HG02610 (cell line): ENCODE measurements at regions not wholly inside any gene's neighbourhood (a gene's known extent, or its start where the extent isn't known, plus 50 kb on each side); places are given as distances from the start of the nearest gene placed in this dataset.
"Not testable (repeated sequence)": the region's sequence is repeated elsewhere in the genome, so short reads cannot be mapped to it uniquely, and the experiment has no call there.

Source experiments
- ATAC-seq: cut with Tn5 transposase; IDR thresholded peaks from one replicate; pipeline ENCODE4 v1.9.1; 2021; ENCODE audit warnings: mild to moderate bottlenecking, moderate library complexity; ENCODE audit not compliant: unreplicated experiment

DNA sequence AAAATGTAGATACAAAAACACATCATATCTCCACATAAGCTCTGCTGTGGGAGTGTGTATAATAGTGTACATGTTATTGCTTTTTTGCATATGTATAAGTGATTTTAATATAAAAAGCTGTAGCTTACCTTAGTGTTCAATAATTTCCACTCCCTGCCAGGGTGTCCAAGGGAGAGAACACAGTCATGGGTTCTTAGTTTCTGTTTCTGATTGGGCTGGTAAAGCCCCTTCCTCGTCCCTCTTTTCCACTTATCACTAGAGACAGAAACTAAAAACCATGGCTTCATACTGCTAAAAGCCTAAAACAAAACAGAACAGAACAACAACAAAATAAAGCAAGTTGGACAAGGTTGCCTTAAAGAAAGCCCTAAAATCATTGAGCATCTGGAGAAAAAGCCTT, 74.4 kb upstream of the S1PR3 start:
- no peak for ATAC-seq

- no peak for ATAC-seq
Observed at GRCh38 chr9:88917375-88917774, 73.9 kb upstream of the S1PR3 start.

DNA sequence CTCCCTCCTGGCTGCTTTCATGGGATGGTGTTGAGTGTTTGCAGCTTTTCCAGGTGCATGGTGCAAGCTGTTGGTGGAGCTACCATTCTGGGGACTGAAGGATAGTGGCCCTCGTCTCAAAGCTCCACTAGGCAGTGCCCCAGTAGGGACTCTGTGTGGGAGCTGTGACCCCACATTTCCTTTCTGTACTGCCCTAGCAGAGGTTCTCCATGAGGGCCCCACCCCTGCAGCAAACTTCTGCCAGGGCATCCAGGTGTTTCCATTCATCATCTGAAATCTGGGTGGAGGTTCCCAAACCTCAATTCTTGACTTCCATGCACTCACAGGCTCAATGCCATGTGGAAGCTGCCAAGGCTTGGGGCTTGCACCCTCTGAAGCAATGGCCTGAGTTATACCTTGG, 72.7 kb upstream of the S1PR3 start:
- not testable (repeated sequence) for ATAC-seq

DNA sequence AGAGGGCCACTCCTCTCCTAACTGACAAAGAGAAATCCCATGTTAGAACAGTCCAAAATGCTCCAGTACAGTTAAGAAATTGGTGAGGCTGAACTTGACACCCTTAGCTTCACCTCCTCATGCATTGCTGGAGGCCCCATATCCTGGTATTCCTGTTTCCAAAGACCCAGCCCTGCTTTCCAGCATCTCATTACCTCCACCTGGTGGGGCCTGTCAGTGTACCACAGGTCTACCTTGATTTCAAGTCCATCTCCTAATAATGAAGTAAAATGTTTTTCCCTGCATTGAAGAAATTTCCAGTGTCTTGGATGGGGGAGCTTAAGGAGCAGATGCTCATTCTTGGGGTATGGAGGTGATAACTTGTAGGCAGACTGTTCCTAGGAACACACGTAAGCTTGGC, 70.6 kb upstream of the S1PR3 start:
- ATAC-seq: no peak

- no peak for ATAC-seq
Observed at GRCh38 chr9:88922091-88922490, 69.2 kb upstream of the S1PR3 start.

- no peak for ATAC-seq
Observed at GRCh38 chr9:88923092-88923491, 68.2 kb upstream of the S1PR3 start.

GRCh38 chr9:88923653-88924288, 67.5 kb upstream of the S1PR3 start:
- ATAC-seq: no peak

- no peak for ATAC-seq
Observed at GRCh38 chr9:88925481-88925880, 65.8 kb upstream of the S1PR3 start.

DNA sequence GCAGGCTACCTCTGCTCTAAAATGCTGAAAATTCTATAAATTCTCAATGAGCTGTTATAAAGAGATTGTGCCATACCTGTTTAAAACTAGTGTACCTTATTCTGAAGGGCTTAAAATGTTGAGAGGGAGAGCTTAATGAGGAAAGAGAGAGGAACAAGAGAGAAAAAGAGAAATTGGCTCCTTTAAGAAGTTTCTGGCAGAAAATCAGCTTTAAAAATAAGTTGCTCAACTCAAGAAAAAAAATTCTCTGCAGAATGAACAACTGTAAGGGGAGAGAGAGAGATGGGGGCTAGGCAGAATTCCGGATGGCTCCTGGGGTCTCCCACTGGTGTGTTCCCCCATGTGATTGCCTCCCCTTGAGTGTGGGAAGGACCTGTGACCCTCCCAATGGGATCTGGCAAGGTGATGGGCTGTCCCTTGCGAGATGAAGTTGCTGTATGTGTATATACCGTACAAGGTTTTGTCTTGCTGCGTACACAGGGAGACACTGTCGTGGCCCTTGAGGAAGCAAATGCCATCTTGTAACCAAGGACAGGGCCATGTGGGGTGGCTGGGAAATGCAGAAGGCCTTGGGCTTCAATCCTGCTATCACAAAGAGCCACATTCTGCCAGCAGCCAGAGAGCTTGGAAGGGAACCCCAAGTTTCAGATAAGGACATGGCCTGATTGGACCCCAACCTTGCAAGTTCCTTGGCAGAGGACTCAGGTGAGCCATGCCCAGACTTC, 64.3 kb upstream of the S1PR3 start:
- peak; percentile 14 for ATAC-seq

DNA sequence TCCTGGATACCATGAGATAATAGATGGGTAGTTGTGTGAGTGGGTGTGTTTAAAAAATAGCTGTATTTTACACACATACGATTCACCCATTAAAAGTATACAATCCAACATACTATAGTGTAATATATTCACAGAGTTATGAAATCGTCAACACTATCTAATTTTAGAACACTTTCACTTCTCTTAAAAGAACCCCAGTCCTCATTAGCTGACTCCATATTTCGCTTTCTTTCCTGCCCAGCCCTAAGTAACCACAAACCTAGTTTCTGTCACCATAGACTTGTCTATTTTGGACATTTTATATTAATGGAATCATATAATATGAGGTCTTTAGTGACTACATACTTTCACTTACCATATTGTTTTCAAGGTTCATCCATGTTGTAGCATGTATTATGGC, 63.8 kb upstream of the S1PR3 start:
- ATAC-seq: peak; percentile 46

GRCh38 chr9:88930716-88931115, 60.6 kb upstream of the S1PR3 start:
- ATAC-seq: no peak

DNA sequence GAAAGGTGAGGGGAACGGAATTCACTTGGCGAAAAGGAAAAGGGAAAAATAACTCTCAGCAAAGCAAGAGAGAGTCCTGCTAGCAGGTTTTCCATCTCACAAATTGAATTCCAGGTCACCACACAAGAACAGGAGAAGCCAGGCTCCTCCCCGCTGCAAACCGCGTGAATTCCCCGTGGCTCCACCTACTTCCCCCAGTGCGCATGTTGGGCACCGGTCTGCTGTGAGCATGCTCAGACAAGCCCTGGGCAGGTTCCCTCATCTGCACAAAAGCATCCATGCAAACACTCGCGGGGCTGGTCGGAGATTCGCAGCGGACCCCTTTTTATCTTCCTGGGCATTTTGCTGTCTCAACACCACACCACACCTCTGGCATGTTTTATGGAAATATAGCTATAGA, 58.5 kb upstream of the S1PR3 start:
- no peak for ATAC-seq

- ATAC-seq: no peak
Observed at GRCh38 chr9:88933607-88934379, 57.5 kb upstream of the S1PR3 start.

DNA sequence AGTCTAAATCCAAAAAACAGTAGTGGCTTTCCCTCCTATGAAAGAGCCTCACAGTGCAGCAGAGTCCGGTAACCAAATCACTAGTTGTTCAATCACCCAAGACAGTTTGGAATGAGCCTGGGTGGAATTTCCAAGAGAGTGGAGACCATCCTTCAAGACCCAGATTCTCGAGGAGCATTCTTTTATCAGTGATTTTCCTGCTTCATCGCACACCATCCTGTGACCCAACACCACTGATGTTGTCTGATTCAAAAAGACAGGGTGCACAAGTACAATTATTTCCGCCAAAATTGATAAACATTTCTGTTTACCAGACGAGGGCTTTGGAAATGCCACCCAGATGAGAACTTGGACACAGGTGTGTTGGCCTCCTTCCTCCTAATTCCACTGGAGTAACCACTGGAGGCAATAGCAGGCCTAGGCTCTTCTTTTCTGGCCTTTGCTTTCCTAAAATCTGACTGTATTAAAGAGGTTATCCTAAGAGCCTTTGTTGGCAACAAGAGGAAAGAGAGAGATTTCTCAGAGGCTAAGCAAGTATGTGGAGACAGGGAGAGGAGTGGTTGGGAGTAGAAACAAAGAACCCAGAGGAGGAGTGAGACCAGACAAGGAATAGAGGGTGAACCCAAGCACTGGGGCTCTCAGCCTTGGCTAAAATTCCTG, 56.3 kb upstream of the S1PR3 start:
- ATAC-seq: no peak

- no peak for ATAC-seq
Observed at GRCh38 chr9:88936132-88936531, 55.1 kb upstream of the S1PR3 start.

DNA sequence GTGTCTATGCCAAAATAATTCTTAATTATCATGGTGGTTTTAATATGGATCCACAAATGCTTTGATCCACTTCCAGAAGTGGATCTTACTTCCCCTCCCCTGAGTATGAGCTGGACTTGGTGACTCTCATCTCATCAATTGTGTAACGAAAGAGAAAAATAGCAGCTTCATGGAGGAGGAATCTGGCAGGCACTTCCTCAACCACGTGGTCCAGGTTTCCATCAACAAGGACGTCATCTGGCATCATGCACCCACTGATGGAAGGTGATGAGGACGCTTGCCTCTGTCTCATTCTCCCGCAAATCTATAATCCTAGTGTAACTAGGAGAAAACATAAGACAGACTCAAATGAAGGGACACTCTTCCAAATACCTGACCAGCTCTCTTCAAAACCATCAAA, 54.6 kb upstream of the S1PR3 start:
- ATAC-seq: no peak

GRCh38 chr9:88937248-88937647, 54.0 kb upstream of the S1PR3 start:
- no peak for ATAC-seq

GRCh38 chr9:88938189-88938588, 53.1 kb upstream of the S1PR3 start:
- no peak for ATAC-seq
